SK-N-SH treated with all-trans-retinoic acid at 6 μM for 48 hours (cell line): ENCODE measurements at regions not wholly inside any gene's neighbourhood (a gene's known extent, or its start where the extent isn't known, plus 50 kb on each side); places are given as distances from the start of the nearest gene placed in this dataset.

Source experiments
- ATAC-seq: fragments of 200-7000 bp; cut with Tn5 transposase; 3 replicates; pipeline ENCODE4 v1.9.1; 2020; ENCODE audit warnings: mild to moderate bottlenecking, moderate library complexity
- ARNTL ChIP-seq: fragments of 450-650 bp; formaldehyde crosslinking; IDR thresholded peaks from 2 replicates; pipeline ENCODE4 v1.5.0; 2020; ENCODE audit warnings: low read depth, mild to moderate bottlenecking, moderate library complexity, borderline replicate concordance
- CSDC2 ChIP-seq: fragments of 250-450 bp; sonication (Bioruptor Pico); IDR thresholded peaks from 2 replicates; pipeline ENCODE4 v1.5.0; 2020; ENCODE audit warnings: mild to moderate bottlenecking, moderate library complexity
- CSRNP3 ChIP-seq: fragments of 250-450 bp; sonication (Bioruptor Pico); IDR thresholded peaks from 2 replicates; pipeline ENCODE4 v1.5.1; 2021; ENCODE audit warnings: mild to moderate bottlenecking, moderate library complexity
- ESRRG ChIP-seq: fragments of 250-450 bp; sonication (Bioruptor Pico); IDR thresholded peaks from 2 replicates; pipeline ENCODE4 v1.6.1; 2021; ENCODE audit warnings: mild to moderate bottlenecking
- GLIS3 ChIP-seq: fragments of 250-450 bp; sonication (Bioruptor Pico); IDR thresholded peaks from 2 replicates; pipeline ENCODE4 v1.5.0; 2020; ENCODE audit warnings: mild to moderate bottlenecking, moderate library complexity
- ISL1 ChIP-seq: fragments of 250-450 bp; sonication (Bioruptor Pico); IDR thresholded peaks from 2 replicates; pipeline ENCODE4 v2.1.2; 2022; ENCODE audit warnings: mild to moderate bottlenecking, moderate library complexity
- OSR1 ChIP-seq: fragments of 250-450 bp; sonication (Bioruptor Pico); IDR thresholded peaks from 2 replicates; pipeline ENCODE4 v1.8.0; 2022; ENCODE audit warnings: moderate library complexity, mild to moderate bottlenecking, inconsistent platforms
- POU6F1 ChIP-seq: fragments of 250-450 bp; sonication (Bioruptor Pico); IDR thresholded peaks from 2 replicates; pipeline ENCODE4 v1.8.0; 2021; ENCODE audit warnings: low read depth, mild to moderate bottlenecking, moderate library complexity, borderline replicate concordance
- PPARA ChIP-seq: fragments of 250-450 bp; sonication (Bioruptor Pico); IDR thresholded peaks from 2 replicates; pipeline ENCODE4 v1.5.0; 2020; ENCODE audit warnings: mild to moderate bottlenecking, borderline replicate concordance
- SNAI2 ChIP-seq: fragments of 250-450 bp; sonication (Bioruptor Pico); IDR thresholded peaks from 2 replicates; pipeline ENCODE4 v1.5.0; 2020; ENCODE audit warnings: mild to moderate bottlenecking, moderate library complexity
- TCF4 ChIP-seq: fragments of 250-450 bp; sonication (Bioruptor Pico); IDR thresholded peaks from 2 replicates; pipeline ENCODE4 v1.8.0; 2021; ENCODE audit warnings: mild to moderate bottlenecking, moderate library complexity, borderline replicate concordance
- TOX ChIP-seq: fragments of 250-450 bp; sonication (Bioruptor Pico); IDR thresholded peaks from 2 replicates; pipeline ENCODE4 v1.8.0; 2021; ENCODE audit warnings: mild to moderate bottlenecking, moderate library complexity, borderline replicate concordance
- ZC3H10 ChIP-seq: fragments of 250-450 bp; sonication (Bioruptor Pico); IDR thresholded peaks from 2 replicates; pipeline ENCODE4 v1.5.1; 2021; ENCODE audit warnings: mild to moderate bottlenecking, moderate library complexity
- ZFP3 ChIP-seq: fragments of 250-450 bp; sonication (Bioruptor Pico); IDR thresholded peaks from 2 replicates; pipeline ENCODE4 v1.5.0; 2020; ENCODE audit warnings: mild to moderate bottlenecking, moderate library complexity
- ZFP30 ChIP-seq: fragments of 450-650 bp; formaldehyde crosslinking; IDR thresholded peaks from 2 replicates; pipeline ENCODE4 v1.5.0; 2022; ENCODE audit warnings: mild to moderate bottlenecking, moderate library complexity
- ZNF565 ChIP-seq: fragments of 450-650 bp; formaldehyde crosslinking; conservative IDR thresholded peaks from 2 replicates; pipeline ENCODE4 v1.5.0; 2020; ENCODE audit warnings: low read depth, mild to moderate bottlenecking, moderate library complexity
- ZNF8 ChIP-seq: fragments of 450-650 bp; formaldehyde crosslinking; IDR thresholded peaks from 2 replicates; pipeline ENCODE4 v1.5.0; 2020; ENCODE audit warnings: mild to moderate bottlenecking, moderate library complexity
- TF ChIP-seq, protein P1 (sequence below): fragments of 250-450 bp; sonication (Bioruptor Pico); IDR thresholded peaks from 2 replicates; pipeline ENCODE4 v1.5.0; 2020; ENCODE audit warnings: mild to moderate bottlenecking, moderate library complexity
- TF ChIP-seq, protein P2 (sequence below): fragments of 250-450 bp; sonication (Bioruptor Pico); IDR thresholded peaks from 2 replicates; pipeline ENCODE4 v1.5.1; 2020; ENCODE audit warnings: low read depth, mild to moderate bottlenecking, moderate library complexity
- TF ChIP-seq, protein P3 (sequence below): fragments of 250-450 bp; sonication (Bioruptor Pico); IDR thresholded peaks from 2 replicates; pipeline ENCODE4 v1.8.0; 2020; ENCODE audit warnings: mild to moderate bottlenecking, moderate library complexity, borderline replicate concordance

DNA sequence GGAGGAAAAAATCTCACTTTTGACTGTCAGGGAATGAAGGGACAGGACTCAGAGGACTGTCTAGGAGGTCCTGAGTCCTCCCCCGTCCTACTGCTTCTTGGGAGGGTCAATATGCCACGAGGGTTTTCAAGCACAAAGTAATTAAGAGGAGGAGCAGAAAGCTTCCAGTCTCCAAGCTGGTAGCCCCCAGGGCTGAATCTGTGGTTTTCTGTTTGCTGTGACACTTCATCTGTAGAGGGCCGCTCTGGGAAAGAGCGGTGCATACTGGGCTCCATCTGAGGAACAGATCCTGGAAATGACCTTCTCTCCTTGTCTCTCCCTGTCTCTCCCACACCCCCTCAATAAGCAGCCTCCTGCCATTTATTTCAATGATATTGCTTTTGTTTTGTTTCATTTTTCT is 180.1 kb upstream of the SDK2 start:
- TF ChIP-seq ARNTL (CRISPR knock-in tag) (no peak), TOX (no peak), ZNF8 (CRISPR knock-in tag) (no peak)
- TF ChIP-seq, protein P1, sequence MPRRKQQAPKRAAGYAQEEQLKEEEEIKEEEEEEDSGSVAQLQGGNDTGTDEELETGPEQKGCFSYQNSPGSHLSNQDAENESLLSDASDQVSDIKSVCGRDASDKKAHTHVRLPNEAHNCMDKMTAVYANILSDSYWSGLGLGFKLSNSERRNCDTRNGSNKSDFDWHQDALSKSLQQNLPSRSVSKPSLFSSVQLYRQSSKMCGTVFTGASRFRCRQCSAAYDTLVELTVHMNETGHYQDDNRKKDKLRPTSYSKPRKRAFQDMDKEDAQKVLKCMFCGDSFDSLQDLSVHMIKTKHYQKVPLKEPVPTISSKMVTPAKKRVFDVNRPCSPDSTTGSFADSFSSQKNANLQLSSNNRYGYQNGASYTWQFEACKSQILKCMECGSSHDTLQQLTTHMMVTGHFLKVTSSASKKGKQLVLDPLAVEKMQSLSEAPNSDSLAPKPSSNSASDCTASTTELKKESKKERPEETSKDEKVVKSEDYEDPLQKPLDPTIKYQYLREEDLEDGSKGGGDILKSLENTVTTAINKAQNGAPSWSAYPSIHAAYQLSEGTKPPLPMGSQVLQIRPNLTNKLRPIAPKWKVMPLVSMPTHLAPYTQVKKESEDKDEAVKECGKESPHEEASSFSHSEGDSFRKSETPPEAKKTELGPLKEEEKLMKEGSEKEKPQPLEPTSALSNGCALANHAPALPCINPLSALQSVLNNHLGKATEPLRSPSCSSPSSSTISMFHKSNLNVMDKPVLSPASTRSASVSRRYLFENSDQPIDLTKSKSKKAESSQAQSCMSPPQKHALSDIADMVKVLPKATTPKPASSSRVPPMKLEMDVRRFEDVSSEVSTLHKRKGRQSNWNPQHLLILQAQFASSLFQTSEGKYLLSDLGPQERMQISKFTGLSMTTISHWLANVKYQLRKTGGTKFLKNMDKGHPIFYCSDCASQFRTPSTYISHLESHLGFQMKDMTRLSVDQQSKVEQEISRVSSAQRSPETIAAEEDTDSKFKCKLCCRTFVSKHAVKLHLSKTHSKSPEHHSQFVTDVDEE: no peak
- no peak for ATAC-seq

- TF ChIP-seq, protein P2, sequence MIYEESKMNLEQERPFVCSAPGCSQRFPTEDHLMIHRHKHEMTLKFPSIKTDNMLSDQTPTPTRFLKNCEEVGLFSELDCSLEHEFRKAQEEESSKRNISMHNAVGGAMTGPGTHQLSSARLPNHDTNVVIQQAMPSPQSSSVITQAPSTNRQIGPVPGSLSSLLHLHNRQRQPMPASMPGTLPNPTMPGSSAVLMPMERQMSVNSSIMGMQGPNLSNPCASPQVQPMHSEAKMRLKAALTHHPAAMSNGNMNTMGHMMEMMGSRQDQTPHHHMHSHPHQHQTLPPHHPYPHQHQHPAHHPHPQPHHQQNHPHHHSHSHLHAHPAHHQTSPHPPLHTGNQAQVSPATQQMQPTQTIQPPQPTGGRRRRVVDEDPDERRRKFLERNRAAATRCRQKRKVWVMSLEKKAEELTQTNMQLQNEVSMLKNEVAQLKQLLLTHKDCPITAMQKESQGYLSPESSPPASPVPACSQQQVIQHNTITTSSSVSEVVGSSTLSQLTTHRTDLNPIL (CRISPR knock-in tag): no peak
- TF ChIP-seq ZNF8 (CRISPR knock-in tag) (no peak), TCF4 (CRISPR knock-in tag) (no peak), GLIS3 (CRISPR knock-in tag) (no peak), ISL1 (CRISPR knock-in tag) (no peak), OSR1 (CRISPR knock-in tag) (no peak), PPARA (CRISPR knock-in tag) (no peak), CSRNP3 (CRISPR knock-in tag) (no peak), POU6F1 (CRISPR knock-in tag) (no peak), TOX (no peak), ZC3H10 (CRISPR knock-in tag) (no peak), ESRRG (no peak), SNAI2 (CRISPR knock-in tag) (no peak), ZNF565 (CRISPR knock-in tag) (no peak), ZFP3 (CRISPR knock-in tag) (no peak), CSDC2 (CRISPR knock-in tag) (no peak), ZFP30 (CRISPR knock-in tag) (no peak)
- TF ChIP-seq, protein P3, sequence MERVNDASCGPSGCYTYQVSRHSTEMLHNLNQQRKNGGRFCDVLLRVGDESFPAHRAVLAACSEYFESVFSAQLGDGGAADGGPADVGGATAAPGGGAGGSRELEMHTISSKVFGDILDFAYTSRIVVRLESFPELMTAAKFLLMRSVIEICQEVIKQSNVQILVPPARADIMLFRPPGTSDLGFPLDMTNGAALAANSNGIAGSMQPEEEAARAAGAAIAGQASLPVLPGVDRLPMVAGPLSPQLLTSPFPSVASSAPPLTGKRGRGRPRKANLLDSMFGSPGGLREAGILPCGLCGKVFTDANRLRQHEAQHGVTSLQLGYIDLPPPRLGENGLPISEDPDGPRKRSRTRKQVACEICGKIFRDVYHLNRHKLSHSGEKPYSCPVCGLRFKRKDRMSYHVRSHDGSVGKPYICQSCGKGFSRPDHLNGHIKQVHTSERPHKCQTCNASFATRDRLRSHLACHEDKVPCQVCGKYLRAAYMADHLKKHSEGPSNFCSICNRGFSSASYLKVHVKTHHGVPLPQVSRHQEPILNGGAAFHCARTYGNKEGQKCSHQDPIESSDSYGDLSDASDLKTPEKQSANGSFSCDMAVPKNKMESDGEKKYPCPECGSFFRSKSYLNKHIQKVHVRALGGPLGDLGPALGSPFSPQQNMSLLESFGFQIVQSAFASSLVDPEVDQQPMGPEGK (CRISPR knock-in tag): no peak
- ATAC-seq: no peak
Observed at GRCh38 chr17:73826181-73826871, 182.1 kb upstream of the SDK2 start.

- ATAC-seq: no peak
- TF ChIP-seq GLIS3 (CRISPR knock-in tag) (no peak), ESRRG (no peak), ZFP3 (CRISPR knock-in tag) (no peak), PPARA (CRISPR knock-in tag) (no peak), ZC3H10 (CRISPR knock-in tag) (no peak)
- TF ChIP-seq, protein P1: no peak
- TF ChIP-seq, all 23 proteins: peak for 0
Observed at GRCh38 chr17:73826872-73827228, 182.6 kb upstream of the SDK2 start.
